ENCODE measurements at regions not wholly inside any gene's neighbourhood (a gene's known extent, or its start where the extent isn't known, plus 50 kb on each side); places are given as distances from the start of the nearest gene placed in this dataset.
A peak's percentile ranks its signal among the peaks of the same experiment; 100 is the strongest.
"Not testable (repeated sequence)": the region's sequence is repeated elsewhere in the genome, so short reads cannot be mapped to it uniquely, and the experiment has no call there.

GRCh38 chr1:90281886-90282285 is 287.0 kb downstream of the ZNF326 start:
- not testable (repeated sequence) for H3K9me3 ChIP-seq (ENCODE audit: control insufficient read depth, insufficient read depth, low read length); H3K27me3 ChIP-seq (ENCODE audit: control insufficient read depth, insufficient read depth, low read length); H3K27ac ChIP-seq (ENCODE audit: low read depth, low read length); H3K36me3 ChIP-seq (ENCODE audit: control insufficient read depth, insufficient read depth, low read length); DNase-seq (ENCODE audit: low read depth in 4 of 6, low spot score in 6 of 6); H3K4me3 ChIP-seq (ENCODE audit: low read depth, low read length); H3K4me1 ChIP-seq (ENCODE audit: control insufficient read depth, insufficient read depth, low read length)
- WGBS (ENCODE audit: insufficient coverage): no CpG with 5 or more reads among the region's 1 CpG

- no peaks in the 10 kb centered on the region for H3K27me3 ChIP-seq (ENCODE audit: control insufficient read depth, insufficient read depth, low read length)
- H3K27ac ChIP-seq (ENCODE audit: low read depth, low read length): no peak overlapping the region
- H3K4me3 ChIP-seq (ENCODE audit: low read depth, low read length): no peak overlapping the region
- no peaks in the 10 kb centered on the region for H3K9me3 ChIP-seq (ENCODE audit: control insufficient read depth, insufficient read depth, low read length)
- H3K36me3 ChIP-seq (ENCODE audit: control insufficient read depth, insufficient read depth, low read length): no peaks in the 10 kb centered on the region
- no peak for DNase-seq (ENCODE audit: low read depth in 4 of 6, low spot score in 6 of 6)
- H3K4me1 ChIP-seq (ENCODE audit: control insufficient read depth, insufficient read depth, low read length): no peaks in the 10 kb centered on the region
These were observed 282.4 kb downstream of the ZNF326 start for GRCh38 chr1:90277270-90277669.

GRCh38 chr1:90274376-90274775 is 279.5 kb downstream of the ZNF326 start:
- H3K36me3 ChIP-seq (ENCODE audit: control insufficient read depth, insufficient read depth, low read length): no peaks in the 10 kb centered on the region
- H3K9me3 ChIP-seq (ENCODE audit: control insufficient read depth, insufficient read depth, low read length): no peaks in the 10 kb centered on the region
- DNase-seq (ENCODE audit: low read depth in 4 of 6, low spot score in 6 of 6): no peak
- H3K27me3 ChIP-seq (ENCODE audit: control insufficient read depth, insufficient read depth, low read length): no peaks in the 10 kb centered on the region
- no peaks in the 10 kb centered on the region for H3K4me1 ChIP-seq (ENCODE audit: control insufficient read depth, insufficient read depth, low read length)
- no CpG with 5 or more reads among the region's 5 CpGs for WGBS (ENCODE audit: insufficient coverage)
- H3K27ac ChIP-seq (ENCODE audit: low read depth, low read length): no peak overlapping the region
- H3K4me3 ChIP-seq (ENCODE audit: low read depth, low read length): no peak overlapping the region

GRCh38 chr1:90273241-90273774 is 278.4 kb downstream of the ZNF326 start:
- no peaks in the 10 kb centered on the region for H3K27me3 ChIP-seq (ENCODE audit: control insufficient read depth, insufficient read depth, low read length)

GRCh38 chr1:90262791-90263190 is 267.9 kb downstream of the ZNF326 start:
- no peaks in the 10 kb centered on the region for H3K36me3 ChIP-seq (ENCODE audit: control insufficient read depth, insufficient read depth, low read length)
- WGBS (ENCODE audit: insufficient coverage): 63% methylated on average over 1 of the region's 2 CpGs
- H3K4me1 ChIP-seq (ENCODE audit: control insufficient read depth, insufficient read depth, low read length): no peaks in the 10 kb centered on the region
- no peaks in the 10 kb centered on the region for H3K9me3 ChIP-seq (ENCODE audit: control insufficient read depth, insufficient read depth, low read length)
- DNase-seq (ENCODE audit: low read depth in 4 of 6, low spot score in 6 of 6): no peak
- H3K27ac ChIP-seq (ENCODE audit: low read depth, low read length): no peak overlapping the region
- H3K4me3 ChIP-seq (ENCODE audit: low read depth, low read length): no peak overlapping the region
- no peaks in the 10 kb centered on the region for H3K27me3 ChIP-seq (ENCODE audit: control insufficient read depth, insufficient read depth, low read length)

More at GRCh38 chr1:90273241-90273774, 278.4 kb downstream of the ZNF326 start:
- DNase-seq (ENCODE audit: low read depth in 4 of 6, low spot score in 6 of 6): peak in 2 of 6 donors; percentile 9 to 13
- H3K36me3 ChIP-seq (ENCODE audit: control insufficient read depth, insufficient read depth, low read length): no peaks in the 10 kb centered on the region
- no peak overlapping the region for H3K4me3 ChIP-seq (ENCODE audit: low read depth, low read length)
- H3K4me1 ChIP-seq (ENCODE audit: control insufficient read depth, insufficient read depth, low read length): no peaks in the 10 kb centered on the region
- no peak overlapping the region for H3K27ac ChIP-seq (ENCODE audit: low read depth, low read length)
- H3K9me3 ChIP-seq (ENCODE audit: control insufficient read depth, insufficient read depth, low read length): no peaks in the 10 kb centered on the region

GRCh38 chr1:90262286-90262685 is 267.4 kb downstream of the ZNF326 start:
- no peaks in the 10 kb centered on the region for H3K36me3 ChIP-seq (ENCODE audit: control insufficient read depth, insufficient read depth, low read length)
- no peak overlapping the region for H3K27ac ChIP-seq (ENCODE audit: low read depth, low read length)
- DNase-seq (ENCODE audit: low read depth in 4 of 6, low spot score in 6 of 6): no peak
- no CpG with 5 or more reads among the region's 1 CpG for WGBS (ENCODE audit: insufficient coverage)
- no peaks in the 10 kb centered on the region for H3K4me1 ChIP-seq (ENCODE audit: control insufficient read depth, insufficient read depth, low read length)
- H3K4me3 ChIP-seq (ENCODE audit: low read depth, low read length): no peak overlapping the region
- no peaks in the 10 kb centered on the region for H3K27me3 ChIP-seq (ENCODE audit: control insufficient read depth, insufficient read depth, low read length)
- no peaks in the 10 kb centered on the region for H3K9me3 ChIP-seq (ENCODE audit: control insufficient read depth, insufficient read depth, low read length)

GRCh38 chr1:90246069-90246468 is 251.2 kb downstream of the ZNF326 start:
- H3K27me3 ChIP-seq (ENCODE audit: control insufficient read depth, insufficient read depth, low read length): no peaks in the 10 kb centered on the region
- no peak overlapping the region for H3K4me3 ChIP-seq (ENCODE audit: low read depth, low read length)
- H3K9me3 ChIP-seq (ENCODE audit: control insufficient read depth, insufficient read depth, low read length): no peaks in the 10 kb centered on the region
- H3K27ac ChIP-seq (ENCODE audit: low read depth, low read length): no peak overlapping the region
- no peaks in the 10 kb centered on the region for H3K4me1 ChIP-seq (ENCODE audit: control insufficient read depth, insufficient read depth, low read length)
- H3K36me3 ChIP-seq (ENCODE audit: control insufficient read depth, insufficient read depth, low read length): no peaks in the 10 kb centered on the region
- DNase-seq (ENCODE audit: low read depth in 4 of 6, low spot score in 6 of 6): no peak
- no CpG with 5 or more reads among the region's 2 CpGs for WGBS (ENCODE audit: insufficient coverage)

GRCh38 chr1:90236493-90236892 is 241.6 kb downstream of the ZNF326 start:
- WGBS (ENCODE audit: insufficient coverage): 88% methylated on average over 5 of the region's 6 CpGs
- no peak for DNase-seq (ENCODE audit: low read depth in 4 of 6, low spot score in 6 of 6)
- H3K4me1 ChIP-seq (ENCODE audit: control insufficient read depth, insufficient read depth, low read length): no peaks in the 10 kb centered on the region
- H3K4me3 ChIP-seq (ENCODE audit: low read depth, low read length): no peak overlapping the region
- no peaks in the 10 kb centered on the region for H3K36me3 ChIP-seq (ENCODE audit: control insufficient read depth, insufficient read depth, low read length)
- no peaks in the 10 kb centered on the region for H3K9me3 ChIP-seq (ENCODE audit: control insufficient read depth, insufficient read depth, low read length)
- H3K27me3 ChIP-seq (ENCODE audit: control insufficient read depth, insufficient read depth, low read length): no peaks in the 10 kb centered on the region
- H3K27ac ChIP-seq (ENCODE audit: low read depth, low read length): no peak overlapping the region

GRCh38 chr1:90223401-90223800 is 228.5 kb downstream of the ZNF326 start:
- Histone ChIP-seq H3K27me3 (ENCODE audit: control insufficient read depth, insufficient read depth, low read length) (no peaks in the 10 kb centered on the region), H3K36me3 (ENCODE audit: control insufficient read depth, insufficient read depth, low read length) (no peaks in the 10 kb centered on the region), H3K27ac (ENCODE audit: low read depth, low read length) (no peak overlapping the region), H3K4me1 (ENCODE audit: control insufficient read depth, insufficient read depth, low read length) (no peaks in the 10 kb centered on the region), H3K9me3 (ENCODE audit: control insufficient read depth, insufficient read depth, low read length) (peaks cover 1% of the 10 kb centered on the region), H3K4me3 (ENCODE audit: low read depth, low read length) (no peak overlapping the region)
- no peak for DNase-seq (ENCODE audit: low read depth in 4 of 6, low spot score in 6 of 6)

- no peak for DNase-seq (ENCODE audit: low read depth in 4 of 6, low spot score in 6 of 6)
- no peak overlapping the region for H3K27ac ChIP-seq (ENCODE audit: low read depth, low read length)
- no peaks in the 10 kb centered on the region for H3K27me3 ChIP-seq (ENCODE audit: control insufficient read depth, insufficient read depth, low read length)
- H3K9me3 ChIP-seq (ENCODE audit: control insufficient read depth, insufficient read depth, low read length): peaks cover 1% of the 10 kb centered on the region
- no peaks in the 10 kb centered on the region for H3K4me1 ChIP-seq (ENCODE audit: control insufficient read depth, insufficient read depth, low read length)
- no peak overlapping the region for H3K4me3 ChIP-seq (ENCODE audit: low read depth, low read length)
- H3K36me3 ChIP-seq (ENCODE audit: control insufficient read depth, insufficient read depth, low read length): no peaks in the 10 kb centered on the region
- WGBS (ENCODE audit: insufficient coverage): 93% methylated on average over 3 of the region's 5 CpGs
These were observed 226.2 kb downstream of the ZNF326 start for GRCh38 chr1:90220941-90221693.
